Activated naive CD8-positive, alpha-beta T cell treated with anti-CD3 and anti-CD28 coated beads, Interleukin-2, amount 50 U/mL, for 24 hours (primary cell): ENCODE measurements at regions not wholly inside any gene's neighbourhood (a gene's known extent, or its start where the extent isn't known, plus 50 kb on each side); places are given as distances from the start of the nearest gene placed in this dataset.
"Not testable (repeated sequence)": the region's sequence is repeated elsewhere in the genome, so short reads cannot be mapped to it uniquely, and the experiment has no call there.

Experiments
- ATAC-seq: fragments of 150-1000 bp; cut with Tn5 transposase; one replicate; pipeline ENCODE4 v1.10.0; 2021
- DNase-seq: peaks from one replicate; pipeline ENCODE4 v3.0.0; 2021
- H3K27ac Mint-ChIP-seq: one replicate; pipeline ENCODE4 v1.8.0; 2021; ENCODE audit warnings: mild to moderate bottlenecking, mixed read lengths
- H3K27me3 Mint-ChIP-seq: one replicate; pipeline ENCODE4 v1.8.0; 2021; ENCODE audit warnings: mixed read lengths
- H3K36me3 Mint-ChIP-seq: one replicate; pipeline ENCODE4 v1.8.0; 2021; ENCODE audit warnings: low read depth, mixed read lengths
- H3K4me1 Mint-ChIP-seq: one replicate; pipeline ENCODE4 v1.8.0; 2021; ENCODE audit warnings: mixed read lengths
- H3K4me3 Mint-ChIP-seq: one replicate; pipeline ENCODE4 v1.8.0; 2021; ENCODE audit warnings: mild to moderate bottlenecking, moderate library complexity, mixed read lengths
- H3K9me3 Mint-ChIP-seq: one replicate; pipeline ENCODE4 v1.8.0; 2021; ENCODE audit warnings: mixed read lengths

DNA sequence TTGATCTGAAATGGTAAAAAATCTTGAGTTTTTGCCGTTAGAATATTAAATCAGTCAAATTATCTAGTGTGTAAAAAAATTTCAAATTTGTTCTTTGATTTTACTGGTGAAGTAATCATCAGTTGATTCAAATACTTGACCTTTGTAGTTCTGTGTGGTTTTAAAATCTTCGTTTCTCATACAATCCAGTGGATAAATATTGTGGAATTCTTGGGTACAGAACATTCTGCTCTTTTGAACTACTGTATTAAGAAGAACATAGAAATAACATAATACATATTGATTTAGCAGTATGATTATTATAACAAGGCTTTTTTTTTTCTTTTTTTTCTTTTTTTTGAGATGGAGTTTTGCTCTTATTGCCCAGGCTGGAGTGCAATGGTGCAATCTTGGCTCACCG lies 491.8 kb downstream of the CD109 start:
- no peak overlapping the region for H3K4me3 Mint-ChIP-seq
- peaks cover 5% of the 10 kb centered on the region for H3K9me3 Mint-ChIP-seq
- H3K27me3 Mint-ChIP-seq, result no peaks in the 10 kb centered on the region
- DNase-seq (no peak), ATAC-seq (no peak)
- no peaks in the 10 kb centered on the region for H3K4me1 Mint-ChIP-seq
- no peaks in the 10 kb centered on the region for H3K36me3 Mint-ChIP-seq
- no peak overlapping the region for H3K27ac Mint-ChIP-seq

DNA sequence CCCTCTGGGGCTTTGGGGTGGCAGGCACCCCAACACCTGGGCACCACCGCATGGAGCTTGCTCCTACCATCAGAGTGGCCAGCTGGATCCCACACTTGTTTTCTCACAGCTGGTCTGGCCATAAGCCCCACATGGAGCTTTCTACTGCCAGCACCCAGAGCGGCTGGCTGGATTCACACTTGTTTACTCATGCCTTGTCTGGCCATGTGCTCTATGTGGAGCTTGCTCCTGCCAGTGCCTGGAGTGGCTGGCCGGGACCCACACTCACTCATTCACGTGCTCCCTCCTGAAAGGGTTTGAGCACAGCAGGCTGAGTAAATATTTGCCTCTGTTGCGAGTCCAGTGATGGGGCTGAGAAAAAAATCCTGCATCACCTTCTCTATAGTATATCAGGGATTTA lies 487.0 kb downstream of the CD109 start:
- H3K27me3 Mint-ChIP-seq, result no peaks in the 10 kb centered on the region
- no peak overlapping the region for H3K27ac Mint-ChIP-seq
- ATAC-seq, result no peak
- no peak for DNase-seq
- H3K4me3 Mint-ChIP-seq, result no peak overlapping the region
- no peaks in the 10 kb centered on the region for H3K9me3 Mint-ChIP-seq
- no peaks in the 10 kb centered on the region for H3K4me1 Mint-ChIP-seq
- H3K36me3 Mint-ChIP-seq, result no peaks in the 10 kb centered on the region

DNA sequence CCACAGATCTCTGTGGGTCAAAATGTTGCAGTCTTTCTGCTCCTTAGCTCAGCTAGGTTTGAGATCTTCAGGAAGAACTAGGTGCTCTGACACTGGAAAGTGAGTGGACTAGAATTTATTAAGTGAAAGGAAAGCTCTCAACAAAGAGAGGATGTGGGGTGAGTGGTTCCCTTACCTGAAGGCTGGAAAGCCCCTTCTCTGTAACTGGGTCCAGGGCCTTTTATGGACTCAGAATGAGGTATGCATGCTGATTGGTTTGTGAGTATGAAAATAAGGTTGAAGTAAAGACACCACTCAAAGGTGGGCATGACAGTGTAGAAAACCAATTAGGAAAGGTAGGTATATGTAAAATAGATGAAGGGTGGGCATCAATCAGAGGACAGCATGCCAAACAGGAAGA lies 485.5 kb downstream of the CD109 start:
- no peaks in the 10 kb centered on the region for H3K4me1 Mint-ChIP-seq
- H3K36me3 Mint-ChIP-seq, result no peaks in the 10 kb centered on the region
- no peak for DNase-seq

GRCh38 chr6:74177506-74177905 lies 481.5 kb downstream of the CD109 start:
- Mint-ChIP-seq H3K4me3 (no peak overlapping the region), H3K36me3 (no peaks in the 10 kb centered on the region), H3K27ac (no peak overlapping the region), H3K4me1 (no peaks in the 10 kb centered on the region), H3K27me3 (no peaks in the 10 kb centered on the region), H3K9me3 (no peaks in the 10 kb centered on the region)
- DNase-seq, result no peak
- no peak for ATAC-seq

More for the DNA sequence above, 485.5 kb downstream of the CD109 start:
- Mint-ChIP-seq H3K4me3 (no peak overlapping the region), H3K27me3 (no peaks in the 10 kb centered on the region), H3K27ac (no peak overlapping the region), H3K9me3 (no peaks in the 10 kb centered on the region)
- no peak for ATAC-seq

DNA sequence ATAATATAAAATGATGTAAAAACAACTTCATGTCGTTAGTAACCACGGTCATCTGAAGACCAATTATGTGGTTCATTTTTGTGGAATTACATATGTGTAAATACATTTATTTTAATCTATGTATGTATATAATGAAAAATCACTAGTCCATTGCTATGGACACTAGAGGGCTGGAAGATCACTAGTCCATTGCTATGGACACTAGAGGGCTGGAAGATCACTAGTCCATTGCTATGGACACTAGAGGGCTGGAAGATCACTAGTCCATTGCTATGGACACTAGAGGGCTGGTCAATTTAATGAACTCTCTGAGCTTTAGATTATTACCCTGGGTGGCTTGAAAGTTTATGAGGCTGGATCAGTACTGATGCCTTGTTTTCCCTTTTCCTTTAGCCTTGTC lies 474.5 kb downstream of the CD109 start:
- H3K27me3 Mint-ChIP-seq, H3K4me3 Mint-ChIP-seq, H3K9me3 Mint-ChIP-seq, DNase-seq, H3K36me3 Mint-ChIP-seq, ATAC-seq, H3K4me1 Mint-ChIP-seq, H3K27ac Mint-ChIP-seq: not testable (repeated sequence)

GRCh38 chr6:74170118-74170517 lies 474.1 kb downstream of the CD109 start:
- Mint-ChIP-seq H3K9me3 (no peaks in the 10 kb centered on the region), H3K36me3 (no peaks in the 10 kb centered on the region), H3K27ac (no peak overlapping the region), H3K4me3 (no peak overlapping the region), H3K4me1 (no peaks in the 10 kb centered on the region), H3K27me3 (no peaks in the 10 kb centered on the region)
- ATAC-seq, result no peak
- DNase-seq, result no peak

GRCh38 chr6:74167976-74168375 lies 472.0 kb downstream of the CD109 start:
- H3K4me1 Mint-ChIP-seq, result no peaks in the 10 kb centered on the region
- no peak for ATAC-seq
- H3K4me3 Mint-ChIP-seq, result no peak overlapping the region
- no peaks in the 10 kb centered on the region for H3K9me3 Mint-ChIP-seq
- no peaks in the 10 kb centered on the region for H3K36me3 Mint-ChIP-seq
- no peak for DNase-seq
- no peak overlapping the region for H3K27ac Mint-ChIP-seq
- H3K27me3 Mint-ChIP-seq, result no peaks in the 10 kb centered on the region

GRCh38 chr6:74167511-74167910 lies 471.5 kb downstream of the CD109 start:
- Mint-ChIP-seq H3K9me3 (no peaks in the 10 kb centered on the region), H3K36me3 (no peaks in the 10 kb centered on the region)
- ATAC-seq, result no peak

GRCh38 chr6:74166849-74167248 lies 470.8 kb downstream of the CD109 start:
- no peak for ATAC-seq
- no peaks in the 10 kb centered on the region for H3K27me3 Mint-ChIP-seq
- no peaks in the 10 kb centered on the region for H3K9me3 Mint-ChIP-seq
- no peak overlapping the region for H3K27ac Mint-ChIP-seq
- no peaks in the 10 kb centered on the region for H3K4me1 Mint-ChIP-seq
- DNase-seq, result no peak
- H3K4me3 Mint-ChIP-seq, result no peak overlapping the region
- H3K36me3 Mint-ChIP-seq, result no peaks in the 10 kb centered on the region

More at GRCh38 chr6:74167511-74167910, 471.5 kb downstream of the CD109 start:
- H3K4me3 Mint-ChIP-seq, result no peak overlapping the region
- no peaks in the 10 kb centered on the region for H3K27me3 Mint-ChIP-seq
- H3K4me1 Mint-ChIP-seq, result no peaks in the 10 kb centered on the region
- DNase-seq, result no peak
- H3K27ac Mint-ChIP-seq, result no peak overlapping the region

GRCh38 chr6:74161380-74161779 lies 465.4 kb downstream of the CD109 start:
- H3K36me3 Mint-ChIP-seq, result no peaks in the 10 kb centered on the region
- no peak overlapping the region for H3K27ac Mint-ChIP-seq
- ATAC-seq, result no peak
- no peaks in the 10 kb centered on the region for H3K4me1 Mint-ChIP-seq
- no peaks in the 10 kb centered on the region for H3K27me3 Mint-ChIP-seq
- H3K4me3 Mint-ChIP-seq, result no peak overlapping the region
- no peak for DNase-seq
- no peaks in the 10 kb centered on the region for H3K9me3 Mint-ChIP-seq

DNA sequence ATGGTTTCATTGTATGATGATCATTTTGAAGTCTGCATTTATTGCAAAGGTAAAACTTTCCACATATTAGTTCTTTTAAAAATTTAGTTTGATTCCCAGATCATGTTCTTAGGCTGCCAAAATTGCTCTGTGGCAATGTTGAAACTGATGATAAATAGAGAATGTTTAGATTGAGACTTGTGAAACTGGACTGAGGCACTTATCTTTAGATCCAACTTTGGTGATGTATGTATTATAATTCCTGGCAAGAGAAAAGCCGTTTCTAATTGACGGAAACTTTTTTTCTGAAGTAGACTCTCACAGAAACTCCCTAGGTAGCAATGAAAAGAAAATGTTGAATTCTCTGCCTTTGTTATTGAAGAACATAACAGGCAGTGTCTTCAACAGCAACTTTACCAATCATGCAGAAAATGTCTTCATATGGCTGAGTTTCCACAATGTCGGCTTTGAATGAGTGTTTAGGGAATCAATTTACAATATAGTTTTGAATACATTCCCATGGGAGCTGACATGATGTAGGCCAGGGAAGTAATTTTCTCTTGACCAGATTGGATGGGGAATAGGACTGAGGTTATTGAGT lies 456.2 kb downstream of the CD109 start:
- DNase-seq (no peak), ATAC-seq (no peak)
- Mint-ChIP-seq H3K9me3 (no peaks in the 10 kb centered on the region), H3K4me3 (no peak overlapping the region), H3K4me1 (no peaks in the 10 kb centered on the region), H3K27me3 (no peaks in the 10 kb centered on the region), H3K27ac (no peak overlapping the region), H3K36me3 (no peaks in the 10 kb centered on the region)

DNA sequence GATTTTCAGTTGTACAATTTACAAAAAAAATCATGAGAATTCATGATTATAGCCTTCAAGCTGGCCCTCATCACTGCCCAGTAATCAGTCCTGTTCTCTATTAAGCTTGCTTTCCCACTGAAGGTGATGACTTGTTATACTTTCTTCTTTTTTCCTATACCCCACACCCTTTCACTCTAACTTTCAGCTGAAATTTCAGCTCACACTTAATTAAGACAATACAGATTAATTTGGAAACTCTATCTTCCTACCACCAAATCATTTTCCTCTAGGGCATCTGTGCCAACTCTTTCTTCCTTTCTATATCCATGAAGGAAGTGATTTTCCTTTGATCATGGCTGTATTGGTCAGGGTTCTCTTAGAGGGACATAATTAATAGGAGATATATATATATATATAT lies 449.9 kb downstream of the CD109 start:
- no peak overlapping the region for H3K27ac Mint-ChIP-seq

GRCh38 chr6:74137911-74138310 lies 441.9 kb downstream of the CD109 start:
- Mint-ChIP-seq H3K4me3 (no peak overlapping the region), H3K27ac (no peak overlapping the region), H3K27me3 (no peaks in the 10 kb centered on the region), H3K36me3 (no peaks in the 10 kb centered on the region), H3K4me1 (no peaks in the 10 kb centered on the region), H3K9me3 (peaks cover 10% of the 10 kb centered on the region)
- ATAC-seq (no peak), DNase-seq (no peak)

More for the DNA sequence above, 449.9 kb downstream of the CD109 start:
- H3K36me3 Mint-ChIP-seq, result no peaks in the 10 kb centered on the region
- no peak for ATAC-seq
- no peaks in the 10 kb centered on the region for H3K27me3 Mint-ChIP-seq
- H3K9me3 Mint-ChIP-seq, result peaks cover 6% of the 10 kb centered on the region
- no peaks in the 10 kb centered on the region for H3K4me1 Mint-ChIP-seq
- DNase-seq, result no peak
- no peak overlapping the region for H3K4me3 Mint-ChIP-seq

GRCh38 chr6:74134327-74134726 lies 438.3 kb downstream of the CD109 start:
- DNase-seq (no peak), ATAC-seq (no peak)
- no peak overlapping the region for H3K4me3 Mint-ChIP-seq
- H3K27ac Mint-ChIP-seq, result no peak overlapping the region
- no peaks in the 10 kb centered on the region for H3K27me3 Mint-ChIP-seq
- H3K36me3 Mint-ChIP-seq, result no peaks in the 10 kb centered on the region
- no peaks in the 10 kb centered on the region for H3K9me3 Mint-ChIP-seq
- no peaks in the 10 kb centered on the region for H3K4me1 Mint-ChIP-seq

GRCh38 chr6:74133073-74133472 lies 437.1 kb downstream of the CD109 start:
- Mint-ChIP-seq H3K36me3 (no peaks in the 10 kb centered on the region), H3K27ac (no peak overlapping the region), H3K4me1 (no peaks in the 10 kb centered on the region), H3K27me3 (no peaks in the 10 kb centered on the region), H3K9me3 (no peaks in the 10 kb centered on the region), H3K4me3 (no peak overlapping the region)
- DNase-seq (no peak), ATAC-seq (no peak)

- no peaks in the 10 kb centered on the region for H3K9me3 Mint-ChIP-seq
- H3K4me3 Mint-ChIP-seq, result no peak overlapping the region
- H3K36me3 Mint-ChIP-seq, result no peaks in the 10 kb centered on the region
- ATAC-seq (no peak), DNase-seq (no peak)
- no peaks in the 10 kb centered on the region for H3K4me1 Mint-ChIP-seq
- H3K27ac Mint-ChIP-seq, result no peak overlapping the region
- no peaks in the 10 kb centered on the region for H3K27me3 Mint-ChIP-seq
These were observed 434.6 kb downstream of the CD109 start for GRCh38 chr6:74130641-74131040.
